Fibroblast of lung (primary cell): ENCODE measurements at regions not wholly inside any gene's neighbourhood (a gene's known extent, or its start where the extent isn't known, plus 50 kb on each side); places are given as distances from the start of the nearest gene placed in this dataset.

Experiments used
- DNase-seq, 2 donors: peaks; one replicate each; pipeline versions ENCODE4 v3.0.0 to v3.0.0-alpha.2; 2010; ENCODE audit warnings: low read depth in 2 of 2
- H2AFZ ChIP-seq: 2 replicates; pipeline ENCODE4 v1.5.1; 2012; ENCODE audit warnings: low read length, control low read depth, inconsistent platforms
- H3K27ac ChIP-seq: 2 replicates; pipeline ENCODE4 v1.5.1; 2011; ENCODE audit warnings: low read length, control low read depth; ENCODE audit not compliant: insufficient read depth
- H3K27me3 ChIP-seq: 2 replicates; pipeline ENCODE4 v1.5.1; 2011; ENCODE audit warnings: mild to moderate bottlenecking, low read length; ENCODE audit not compliant: control insufficient read depth, insufficient read depth
- H3K36me3 ChIP-seq: 2 replicates; pipeline ENCODE4 v1.5.1; 2011; ENCODE audit warnings: low read length; ENCODE audit not compliant: control insufficient read depth, insufficient read depth
- H3K4me1 ChIP-seq: 2 replicates; pipeline ENCODE4 v1.5.1; 2011; ENCODE audit warnings: low read length; ENCODE audit not compliant: control insufficient read depth, insufficient read depth; ENCODE audit errors: extremely low read depth
- H3K4me2 ChIP-seq: 2 replicates; pipeline ENCODE4 v1.5.1; 2011; ENCODE audit warnings: low read length, control low read depth; ENCODE audit not compliant: insufficient read depth; ENCODE audit errors: extremely low read depth
- H3K4me3 ChIP-seq, 4 experiments: fragments of 200-600 bp in 1 of 4; sonication (generic) in 1 of 4; replicated peaks in 1 of 4; 2 replicates each; pipeline ENCODE4 v1.5.1; 2011 to 2016; ENCODE audit warnings: low read length in 4 of 4, low read depth in 3 of 4, mild to moderate bottlenecking in 3 of 4, control low read depth in 2 of 4, inconsistent platforms in 1 of 4, mixed read lengths in 1 of 4; ENCODE audit not compliant: insufficient read depth in 1 of 4; ENCODE audit errors: control extremely low read depth in 1 of 4
- H3K79me2 ChIP-seq: 2 replicates; pipeline ENCODE4 v1.5.1; 2012; ENCODE audit warnings: mild to moderate bottlenecking, low read length, inconsistent platforms; ENCODE audit not compliant: control insufficient read depth, insufficient read depth
- H3K9ac ChIP-seq: 2 replicates; pipeline ENCODE4 v1.5.1; 2011; ENCODE audit warnings: mild to moderate bottlenecking, low read length, control low read depth; ENCODE audit not compliant: insufficient read depth
- H3K9me3 ChIP-seq: 2 replicates; pipeline ENCODE4 v1.5.1; 2012; ENCODE audit warnings: low read depth, low read length; ENCODE audit not compliant: control insufficient read depth, insufficient read depth
- H4K20me1 ChIP-seq: 2 replicates; pipeline ENCODE4 v1.5.1; 2011; ENCODE audit warnings: low read length; ENCODE audit not compliant: control insufficient read depth, insufficient read depth; ENCODE audit errors: extremely low read depth
- CTCF ChIP-seq, 2 donors: IDR thresholded peaks in 1 of 2; conservative IDR thresholded peaks in 1 of 2; 1 replicate in 1 of 2; 2 replicates in 1 of 2; pipeline ENCODE4 v1.5.1; 2011 to 2012; ENCODE audit warnings: low read length in 2 of 2, control low read depth in 1 of 2, inconsistent platforms in 1 of 2, low read depth in 1 of 2, mild to moderate bottlenecking in 1 of 2
- EZH2 ChIP-seq: IDR thresholded peaks from 2 replicates; pipeline ENCODE4 v1.5.1; 2012; ENCODE audit warnings: low read length, control low read depth, mild to moderate bottlenecking; ENCODE audit errors: missing control alignments

- Histone ChIP-seq H3K4me2 (no peak overlapping the region), H4K20me1 (no peaks in the 10 kb centered on the region), H2AFZ (no peak overlapping the region), H3K27me3 (no peaks in the 10 kb centered on the region), H3K9me3 (no peaks in the 10 kb centered on the region), H3K36me3 (no peaks in the 10 kb centered on the region), H3K9ac (no peak overlapping the region), H3K79me2 (no peaks in the 10 kb centered on the region), H3K4me3 (no peak overlapping the region), H3K27ac (no peak overlapping the region), H3K4me1 (no peaks in the 10 kb centered on the region)
- no peak for DNase-seq
- no peak for TF ChIP-seq CTCF (conservative IDR thresholded peaks at IDR 0.05 in 1 of 2, IDR thresholded peaks at IDR 0.05 in 1 of 2; ENCODE audit: low read depth in 1 of 2, low read length in 2 of 2)
- no peak for TF ChIP-seq EZH2
These were observed 333.5 kb downstream of the LRIG3 start for GRCh38 chr12:58586762-58587161.

GRCh38 chr12:58588770-58589169 lies 331.5 kb downstream of the LRIG3 start:
- Histone ChIP-seq H3K27ac (no peak overlapping the region), H3K79me2 (no peaks in the 10 kb centered on the region), H3K36me3 (no peaks in the 10 kb centered on the region), H4K20me1 (no peaks in the 10 kb centered on the region), H3K4me1 (no peaks in the 10 kb centered on the region), H3K4me3 (no peak overlapping the region), H3K9me3 (no peaks in the 10 kb centered on the region), H3K9ac (no peak overlapping the region), H3K4me2 (no peak overlapping the region), H3K27me3 (no peaks in the 10 kb centered on the region), H2AFZ (no peak overlapping the region)
- TF ChIP-seq CTCF (conservative IDR thresholded peaks at IDR 0.05 in 1 of 2, IDR thresholded peaks at IDR 0.05 in 1 of 2; ENCODE audit: low read depth in 1 of 2, low read length in 2 of 2) (no peak), EZH2 (no peak)
- peak; percentile 30 to 50 for DNase-seq

GRCh38 chr12:58592475-58593207 lies 327.7 kb downstream of the LRIG3 start:
- TF ChIP-seq CTCF (conservative IDR thresholded peaks at IDR 0.05 in 1 of 2, IDR thresholded peaks at IDR 0.05 in 1 of 2; ENCODE audit: low read depth in 1 of 2, low read length in 2 of 2) (no peak), EZH2 (no peak)
- Histone ChIP-seq H3K27me3 (no peaks in the 10 kb centered on the region), H3K36me3 (no peaks in the 10 kb centered on the region), H3K4me1 (no peaks in the 10 kb centered on the region), H3K27ac (no peak overlapping the region), H2AFZ (no peak overlapping the region), H3K9me3 (no peaks in the 10 kb centered on the region), H3K9ac (no peak overlapping the region), H4K20me1 (no peaks in the 10 kb centered on the region), H3K79me2 (no peaks in the 10 kb centered on the region), H3K4me3 (no peak overlapping the region), H3K4me2 (no peak overlapping the region)
- peak; percentile 44 to 54 for DNase-seq
